Fibroblast of gingiva (primary cell): ENCODE measurements at regions not wholly inside any gene's neighbourhood (a gene's known extent, or its start where the extent isn't known, plus 50 kb on each side); places are given as distances from the start of the nearest gene placed in this dataset.

Source experiments
- DNase-seq: peaks from one replicate; pipeline ENCODE4 v3.0.0-alpha.2; 2011; ENCODE audit warnings: low read depth

DNA sequence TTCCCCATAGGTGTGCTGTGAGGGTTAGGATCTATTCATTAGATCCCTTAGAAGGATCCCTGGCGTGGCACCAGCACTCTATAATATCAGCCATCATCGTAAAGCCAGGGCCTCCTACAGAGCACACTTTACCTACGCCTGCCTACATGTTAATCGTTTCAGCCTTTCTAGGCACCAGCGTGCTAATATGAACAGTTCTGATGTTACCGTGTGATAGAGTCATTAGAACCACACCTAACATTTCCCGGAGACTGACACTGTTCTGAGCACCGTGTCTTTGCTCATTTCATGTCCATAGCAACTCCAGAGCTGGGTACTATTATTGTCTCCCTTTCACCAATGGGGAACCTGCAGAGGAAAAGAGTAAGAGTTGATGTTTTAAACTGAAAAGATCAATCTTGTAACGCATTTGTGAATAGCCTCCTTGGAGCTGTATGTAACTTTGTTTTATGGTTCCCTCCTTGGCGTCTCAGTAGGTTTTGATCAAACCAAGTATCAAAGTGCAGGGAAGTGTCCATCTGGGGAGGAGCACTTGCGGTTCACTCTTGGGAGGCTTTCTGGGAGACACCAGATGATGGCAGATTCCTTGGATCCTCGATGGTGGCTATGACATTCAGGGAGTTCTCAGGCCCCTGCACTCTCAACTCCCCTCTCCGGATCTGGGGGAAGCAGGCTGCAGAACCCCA lies 73.8 kb upstream of the KCNG1 start:
- DNase-seq, result no peak

DNA sequence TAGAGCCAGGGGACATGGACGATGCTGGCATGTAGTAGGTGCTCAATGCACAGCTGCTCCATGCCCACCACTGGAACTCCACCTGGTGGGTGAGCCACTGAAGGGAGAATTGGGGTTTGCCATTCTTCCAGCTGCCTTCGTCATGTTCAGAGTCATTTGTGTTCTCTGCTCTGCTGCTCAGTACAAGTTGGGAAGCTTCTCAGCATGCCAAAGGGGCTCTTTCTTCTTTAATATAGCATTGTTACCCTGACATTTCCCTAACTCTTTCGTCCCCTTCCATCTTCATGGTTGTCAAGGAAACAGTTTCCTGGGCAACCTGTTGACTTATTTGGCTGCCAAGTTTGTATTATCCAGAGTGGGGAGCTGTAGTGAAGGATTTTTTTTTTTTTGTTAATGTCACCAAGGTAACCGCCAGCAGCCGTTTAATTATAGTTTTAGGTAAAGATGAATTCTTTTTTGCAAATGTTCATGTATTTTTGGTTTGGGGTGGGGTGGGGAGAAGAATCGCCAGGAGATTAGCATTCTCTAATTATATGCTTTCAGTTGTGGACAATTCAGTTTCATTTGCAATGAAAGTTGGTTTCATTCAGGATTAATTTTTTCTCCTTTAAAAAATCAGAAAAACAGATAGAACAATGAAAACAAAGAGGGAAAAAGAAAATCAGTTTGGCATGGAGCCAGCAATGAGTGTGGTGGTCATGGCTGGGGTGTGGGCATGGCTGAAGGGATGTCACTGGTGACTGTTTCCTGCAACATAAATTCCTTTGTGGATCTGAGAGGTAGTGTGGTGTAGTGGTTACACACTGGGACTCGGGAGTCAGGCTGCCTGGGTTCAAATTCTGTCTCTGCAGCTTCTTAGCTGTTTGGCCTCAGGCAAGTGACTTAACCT lies 73.0 kb upstream of the KCNG1 start:
- no peak for DNase-seq

DNA sequence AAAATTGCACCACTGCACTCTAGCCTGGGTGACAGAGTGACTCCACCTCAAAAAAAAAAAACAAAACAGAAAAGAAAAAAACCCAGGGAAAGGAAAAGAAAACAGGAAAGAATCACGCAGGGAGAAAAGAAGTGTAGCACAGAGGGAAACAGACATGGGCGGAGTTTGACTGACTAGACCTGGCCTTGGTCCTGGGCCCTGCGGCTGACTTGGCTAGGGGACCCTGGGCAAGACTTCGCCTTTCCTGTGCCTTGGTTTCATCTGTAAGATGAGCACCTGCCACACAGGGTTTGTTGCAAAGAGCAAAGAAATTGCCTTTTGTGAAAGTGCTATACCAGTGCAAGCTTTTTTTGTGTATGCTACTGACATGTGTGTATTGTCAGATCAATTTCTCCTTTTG lies 71.3 kb upstream of the KCNG1 start:
- DNase-seq, result no peak

DNA sequence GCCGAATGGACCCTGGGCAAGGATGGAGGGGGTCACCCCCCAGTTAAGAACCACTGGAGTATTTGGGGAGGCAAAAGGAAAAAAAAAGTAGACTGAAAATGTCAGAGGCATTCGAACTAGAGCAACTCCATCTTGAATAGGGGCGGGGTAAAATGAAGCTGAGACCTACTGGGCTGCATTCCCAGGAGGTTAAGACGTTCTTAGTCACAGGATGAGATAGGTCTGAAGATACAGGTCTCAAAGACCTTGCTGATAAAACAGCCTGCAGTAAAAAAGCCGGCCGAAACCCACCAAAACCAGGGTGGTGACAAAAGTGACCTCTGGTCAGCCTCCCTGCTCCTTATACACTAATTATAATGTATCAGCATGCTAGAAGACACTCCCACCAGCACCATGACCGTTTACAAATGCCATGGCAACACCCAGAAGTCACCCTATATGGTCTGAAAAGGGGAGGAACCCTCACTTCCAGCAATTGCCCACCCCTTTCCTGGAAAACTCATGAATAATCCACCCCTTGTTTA lies 70.4 kb upstream of the KCNG1 start:
- no peak for DNase-seq

DNA sequence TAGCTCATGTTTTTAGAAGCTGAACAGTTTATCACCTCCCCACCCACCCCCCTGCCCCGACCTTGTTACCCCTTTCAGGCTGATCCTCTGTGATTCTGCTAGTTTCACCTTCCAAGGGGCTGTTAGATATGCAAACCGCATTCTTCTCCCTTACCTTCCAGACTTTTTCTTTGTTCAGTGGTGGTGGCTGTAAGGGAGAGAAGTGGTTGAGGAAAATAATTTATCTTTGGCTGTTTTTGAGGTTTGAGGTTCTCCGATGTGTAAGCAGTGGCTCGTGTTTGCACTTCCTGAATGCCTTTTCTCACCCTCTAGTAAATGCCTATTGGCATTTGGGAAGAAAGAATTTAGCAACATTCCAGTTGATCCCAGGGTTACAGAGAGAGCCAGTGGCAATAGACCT lies 69.4 kb upstream of the KCNG1 start:
- no peak for DNase-seq

DNA sequence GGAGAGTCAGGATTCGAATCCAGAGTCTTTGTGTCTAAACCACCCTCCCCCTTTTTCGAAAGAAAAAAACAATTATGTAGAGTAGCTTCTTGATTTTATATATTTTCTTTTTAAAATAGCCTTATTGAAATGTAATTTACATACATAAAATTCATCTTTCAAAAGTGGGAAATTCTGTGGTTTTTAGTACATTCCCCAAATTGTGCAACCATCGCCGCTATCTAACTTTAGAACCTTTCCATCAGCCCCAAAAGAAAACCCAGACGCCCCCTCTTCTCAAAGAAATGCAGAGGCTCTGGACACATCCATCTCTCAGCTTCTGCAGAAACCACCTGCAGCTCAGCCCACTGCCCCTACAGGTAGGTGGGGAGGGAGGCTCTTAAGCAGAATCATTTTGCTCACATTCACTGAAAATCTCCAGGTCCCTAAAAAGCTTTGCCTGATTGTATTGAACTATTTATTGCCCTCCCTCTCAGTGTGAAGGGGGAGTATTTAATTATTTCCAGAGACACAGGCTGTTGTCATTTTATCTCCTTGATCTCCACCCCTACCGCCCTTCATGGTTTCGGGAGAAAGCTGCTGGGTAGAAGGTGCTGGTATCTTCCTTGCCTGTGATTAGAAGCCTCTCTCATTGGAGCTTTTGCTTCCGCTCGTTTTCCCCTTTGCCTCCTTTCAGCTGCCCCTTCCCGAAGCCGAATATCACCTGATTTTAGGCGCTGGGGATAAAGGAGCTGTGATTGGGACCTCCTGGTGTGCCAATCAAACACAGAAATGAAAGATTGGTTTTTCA lies 68.7 kb upstream of the KCNG1 start:
- DNase-seq, result no peak

DNA sequence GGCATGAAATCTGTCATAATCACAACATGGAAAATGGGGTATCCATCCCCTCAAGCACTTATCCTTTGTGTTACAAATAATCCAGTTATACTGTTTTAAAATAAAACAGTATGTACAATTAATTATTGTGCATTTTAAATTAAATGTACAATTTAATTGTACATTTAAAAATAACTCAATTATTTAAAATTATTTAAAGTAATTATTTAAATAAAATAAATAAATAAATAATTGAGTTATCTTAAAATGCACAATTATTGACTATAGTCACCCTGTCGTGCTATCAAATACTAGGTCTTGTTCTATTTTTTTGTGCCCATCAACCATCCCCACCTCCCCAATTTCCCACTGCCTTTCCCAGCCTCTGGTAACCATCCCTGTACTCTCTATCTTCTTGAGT lies 66.9 kb upstream of the KCNG1 start:
- no peak for DNase-seq

DNA sequence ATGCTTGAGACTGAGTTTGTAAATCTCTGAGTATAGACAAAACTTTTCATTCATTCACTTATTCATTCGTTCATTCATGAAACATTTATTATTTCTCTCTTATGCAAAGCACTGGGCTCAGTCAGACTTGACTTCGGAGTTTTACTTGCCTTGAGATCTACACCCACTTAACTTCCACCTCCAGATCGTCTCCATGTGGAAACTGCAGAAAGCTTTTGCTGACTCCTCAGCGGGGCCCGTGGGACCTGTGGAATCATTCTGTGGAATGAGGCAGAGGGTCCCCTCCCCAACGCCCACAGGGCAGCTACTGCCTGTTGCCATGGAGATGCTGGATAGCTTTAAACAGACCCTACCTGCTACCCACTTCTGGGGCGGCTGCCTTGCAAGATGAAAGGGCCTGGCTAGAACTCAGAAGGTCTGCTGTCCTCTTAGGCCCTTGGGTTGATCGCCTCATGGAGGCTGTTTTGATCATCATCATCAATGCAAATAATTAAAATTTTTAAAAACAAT lies 66.4 kb upstream of the KCNG1 start:
- DNase-seq, result no peak

DNA sequence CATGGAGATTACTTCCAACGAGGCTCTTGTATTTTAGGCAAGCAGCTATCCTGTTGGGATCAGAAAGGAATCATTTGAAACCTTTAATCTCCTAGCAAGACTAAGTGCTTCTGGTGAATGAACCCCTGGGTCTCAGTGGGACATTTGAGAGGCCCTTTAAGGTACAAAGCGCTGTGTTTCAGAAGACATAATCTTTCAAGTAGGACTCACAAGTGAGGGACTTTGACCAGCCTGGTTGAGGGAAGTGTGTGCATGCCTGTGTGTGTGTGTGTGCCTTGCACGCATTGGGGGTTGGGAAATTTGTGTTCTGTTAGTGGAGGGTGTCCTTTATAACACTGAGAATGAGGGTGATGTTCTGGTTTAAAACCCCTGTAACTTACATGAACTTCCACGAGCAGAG lies 64.4 kb upstream of the KCNG1 start:
- no peak for DNase-seq

DNA sequence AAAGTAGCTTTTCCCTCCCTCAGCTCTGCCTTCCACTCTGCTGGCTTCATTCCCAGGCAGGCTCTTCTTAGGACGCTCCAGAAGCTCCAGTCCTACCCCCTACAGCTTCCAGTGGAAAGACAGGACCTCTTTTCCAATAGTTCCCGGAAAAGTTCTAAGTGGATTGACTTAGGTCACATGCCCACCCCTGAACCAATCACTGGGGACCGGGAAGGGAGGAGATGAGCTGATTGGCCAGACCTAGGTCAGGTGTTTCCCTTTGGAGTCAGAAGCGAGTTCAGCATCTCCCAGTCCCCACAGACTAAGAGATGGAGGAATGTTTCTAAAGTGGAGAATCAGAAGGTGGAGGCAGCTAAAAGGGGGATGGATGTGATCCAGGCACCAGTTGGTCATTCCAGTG lies 62.9 kb upstream of the KCNG1 start:
- no peak for DNase-seq

DNA sequence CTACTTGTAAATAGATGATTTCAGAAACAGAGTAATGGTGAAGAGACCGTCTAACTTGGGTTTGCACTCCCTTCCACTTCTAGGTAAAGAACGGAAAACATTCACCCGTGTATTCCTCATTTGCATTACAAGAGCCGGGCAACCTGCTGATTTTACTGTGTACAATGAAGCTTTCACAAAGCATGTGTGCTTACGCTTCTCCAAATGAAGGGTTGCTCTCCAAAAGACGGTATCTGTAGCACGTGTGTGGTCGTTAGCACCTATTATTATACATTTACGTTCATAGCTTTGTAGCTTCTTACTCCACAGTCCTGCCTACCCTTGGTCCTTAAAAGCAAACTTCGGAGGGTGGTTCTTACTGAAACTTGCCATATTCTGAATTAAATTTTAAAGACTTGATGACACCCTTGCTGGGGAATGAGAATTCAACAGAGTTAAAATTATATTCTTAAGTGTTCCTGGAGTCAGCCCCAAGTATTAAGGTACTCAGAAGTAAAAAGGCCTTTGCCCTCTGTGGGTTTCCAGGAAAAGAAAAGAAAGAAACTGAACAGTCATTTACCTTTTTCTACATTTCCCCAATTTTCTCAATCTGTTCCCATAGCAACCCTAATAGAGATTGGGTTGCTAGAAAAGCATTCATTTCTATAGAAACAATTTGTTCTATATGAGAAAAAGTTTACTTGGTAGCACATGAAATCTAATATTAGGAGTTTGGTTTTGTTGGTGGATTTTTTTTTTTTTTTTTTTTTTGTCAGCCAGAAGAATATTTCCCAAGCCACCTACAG lies 61.9 kb upstream of the KCNG1 start:
- DNase-seq, result no peak

DNA sequence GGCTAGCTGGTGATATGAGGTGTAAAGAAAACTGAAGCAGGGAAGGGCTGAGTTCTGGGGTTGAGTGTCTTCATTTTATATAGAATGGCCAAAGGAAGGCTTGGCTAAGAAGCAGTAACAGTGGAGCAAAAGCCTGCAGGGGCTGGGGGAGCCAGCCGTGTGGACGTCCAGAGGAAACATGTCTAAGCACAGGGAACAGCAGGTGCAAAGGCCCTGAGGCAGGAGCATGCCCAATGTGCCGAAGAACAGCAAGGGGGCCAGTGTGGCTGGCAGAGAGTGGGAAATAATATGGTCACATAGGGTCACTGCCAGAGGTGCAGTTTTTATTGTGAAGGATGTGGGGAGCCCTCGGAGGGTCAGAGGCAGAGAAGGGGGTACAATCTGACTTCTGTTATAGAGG lies 60.5 kb upstream of the KCNG1 start:
- DNase-seq, result no peak

DNA sequence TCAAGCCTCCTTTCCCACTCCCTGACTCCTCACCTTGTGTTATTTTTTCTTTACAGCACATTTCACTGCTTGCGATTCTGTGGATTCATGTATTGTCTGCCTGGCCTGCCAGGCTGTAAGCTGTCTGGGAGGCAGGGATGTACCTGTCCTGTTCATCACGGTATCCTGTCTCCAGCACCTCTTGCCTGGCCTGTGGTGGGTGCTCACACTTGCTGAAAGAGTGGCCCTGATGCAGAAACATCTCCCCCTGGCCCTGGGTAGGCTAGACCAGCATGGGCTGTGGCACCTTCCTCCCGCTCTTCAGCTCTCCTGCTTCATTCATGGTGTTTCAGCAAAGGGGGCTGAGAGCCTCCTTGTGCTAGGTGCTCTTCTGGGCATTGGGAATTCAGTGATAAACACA lies 60.1 kb upstream of the KCNG1 start:
- no peak for DNase-seq

DNA sequence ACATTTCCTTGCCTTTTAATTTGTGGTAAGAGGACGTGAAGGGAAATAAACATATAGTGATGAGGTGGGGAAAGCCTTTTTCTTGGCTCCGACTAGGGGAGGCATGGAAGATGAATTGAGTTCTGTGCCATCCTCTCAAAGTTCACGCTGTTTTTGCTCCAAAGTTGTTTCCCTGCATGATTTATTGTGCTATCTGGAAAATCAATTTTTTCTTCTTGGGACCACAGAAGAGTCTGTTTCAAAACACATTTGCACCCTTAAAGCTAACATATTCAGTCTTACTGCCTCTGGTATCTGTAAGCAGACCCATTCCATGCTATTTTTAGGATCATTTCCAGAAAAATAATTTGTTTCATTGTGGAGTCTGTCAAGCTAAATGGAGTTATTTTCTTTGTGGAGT lies 57.6 kb upstream of the KCNG1 start:
- no peak for DNase-seq

DNA sequence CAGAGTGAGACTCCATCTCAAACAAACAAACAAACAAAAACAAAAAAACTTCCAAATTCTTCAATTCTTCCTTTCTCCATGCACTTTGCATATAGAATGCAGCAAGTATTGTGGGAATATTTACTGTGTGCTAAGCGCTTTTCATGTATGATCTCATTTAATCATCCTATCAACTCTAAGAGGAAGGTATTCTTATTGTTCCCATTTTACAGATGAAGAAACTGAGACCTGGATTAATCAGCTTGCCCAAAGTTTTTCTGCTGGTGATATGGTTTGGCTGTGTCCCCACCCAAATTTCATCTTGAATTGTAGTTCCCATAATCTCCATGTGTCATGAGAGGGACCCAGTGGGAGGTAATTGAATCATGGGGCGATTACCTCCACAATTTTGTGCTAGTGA lies 56.6 kb upstream of the KCNG1 start:
- no peak for DNase-seq

DNA sequence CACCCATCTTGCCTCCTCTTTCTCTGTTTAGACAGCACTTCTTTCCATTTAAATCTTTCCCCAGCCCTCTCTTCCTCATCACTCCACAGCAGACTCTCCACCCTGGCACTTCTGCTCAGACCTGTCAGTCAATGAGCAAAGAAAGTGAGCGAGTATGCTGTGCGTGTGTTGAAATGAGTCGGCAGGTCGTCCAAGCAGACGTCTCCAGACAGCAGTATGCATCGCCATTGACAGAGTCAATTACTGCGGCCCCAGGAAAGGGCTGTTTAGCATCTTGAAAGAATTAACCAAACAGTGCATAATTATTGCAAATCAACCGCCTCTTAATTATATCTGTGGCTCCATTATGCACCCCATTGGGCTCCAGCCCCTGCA lies 54.8 kb upstream of the KCNG1 start:
- DNase-seq, result no peak

DNA sequence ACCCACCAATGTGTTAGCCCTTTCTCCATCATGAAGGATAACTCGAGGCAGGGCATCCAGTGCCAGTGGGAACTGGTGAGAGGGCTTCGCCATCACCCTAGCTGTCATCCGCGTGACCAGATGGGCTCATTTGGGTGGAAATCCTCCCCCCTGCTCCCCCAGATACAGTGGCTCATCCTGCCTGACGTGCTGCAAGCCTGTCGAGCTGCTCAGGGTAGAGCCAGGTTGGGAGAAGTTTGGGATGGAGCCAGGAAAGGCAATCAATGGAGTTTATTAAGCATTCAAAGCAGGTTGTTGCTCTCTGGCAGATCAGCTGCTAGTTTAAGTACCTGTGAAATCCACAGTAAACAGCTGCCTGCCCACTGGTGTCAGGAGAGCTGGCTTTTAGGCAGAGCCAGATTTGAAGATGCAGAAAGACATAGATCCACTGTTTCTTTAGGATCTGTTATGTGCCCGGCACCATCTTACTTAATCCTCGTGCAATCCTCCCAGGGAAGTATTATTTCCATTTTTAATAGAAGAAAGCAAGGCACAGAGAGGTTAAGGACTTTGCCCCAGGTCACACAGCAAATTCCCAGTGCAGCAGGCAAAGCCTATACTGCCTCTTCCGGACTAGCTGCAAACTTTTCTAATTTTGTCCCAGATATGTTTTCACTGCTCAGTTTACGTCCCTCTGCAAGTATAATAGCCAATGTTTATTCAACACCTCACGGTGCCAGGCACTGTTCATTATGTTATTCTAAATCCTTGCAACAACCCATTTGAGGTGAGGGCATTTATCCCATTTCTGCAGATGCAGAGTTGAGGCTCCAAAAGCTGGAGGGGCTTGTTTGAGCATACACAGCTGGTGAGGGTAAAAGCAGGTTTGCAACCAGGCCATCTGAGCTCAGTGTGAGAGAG lies 54.1 kb upstream of the KCNG1 start:
- DNase-seq, result no peak

DNA sequence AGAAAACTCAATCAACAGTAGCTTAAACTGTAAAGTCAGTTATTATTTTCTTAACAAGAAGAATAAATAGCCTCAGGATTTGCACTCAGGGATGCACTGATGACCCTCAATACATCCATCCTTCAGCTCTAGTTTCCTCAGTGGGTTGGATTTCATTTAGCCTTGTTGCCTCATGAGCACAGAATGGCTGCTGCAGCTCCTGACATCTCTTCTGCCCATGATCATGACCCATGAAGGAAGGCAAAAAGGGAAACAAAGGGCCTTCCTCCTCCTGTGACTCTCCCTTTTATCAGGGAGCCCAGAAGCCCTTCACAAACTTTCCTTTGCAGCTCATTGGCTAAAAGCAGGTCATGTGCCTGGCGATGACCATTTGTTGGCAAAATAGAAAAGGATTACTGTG lies 51.2 kb upstream of the KCNG1 start:
- DNase-seq, result no peak
